ENCODE measurements at regions not wholly inside any gene's neighbourhood (a gene's known extent, or its start where the extent isn't known, plus 50 kb on each side); places are given as distances from the start of the nearest gene placed in this dataset.
"Not testable (repeated sequence)": the region's sequence is repeated elsewhere in the genome, so short reads cannot be mapped to it uniquely, and the experiment has no call there.

GRCh38 chr12:47360771-47361388 is 281.1 kb upstream of the AMIGO2 start:
- Histone ChIP-seq H3K4me3 (no peak overlapping the region), H3K9me3 (no peaks in the 10 kb centered on the region), H3K27me3 (no peaks in the 10 kb centered on the region), H3K36me3 (no peaks in the 10 kb centered on the region), H3K4me1 (ENCODE audit: insufficient read depth) (no peaks in the 10 kb centered on the region), H3K27ac (no peak overlapping the region)
- no peak for TF ChIP-seq EP300 (IDR thresholded peaks at IDR 0.05)
- TF ChIP-seq POLR2A (IDR thresholded peaks at IDR 0.05) = no peak
- TF ChIP-seq, protein P1, sequence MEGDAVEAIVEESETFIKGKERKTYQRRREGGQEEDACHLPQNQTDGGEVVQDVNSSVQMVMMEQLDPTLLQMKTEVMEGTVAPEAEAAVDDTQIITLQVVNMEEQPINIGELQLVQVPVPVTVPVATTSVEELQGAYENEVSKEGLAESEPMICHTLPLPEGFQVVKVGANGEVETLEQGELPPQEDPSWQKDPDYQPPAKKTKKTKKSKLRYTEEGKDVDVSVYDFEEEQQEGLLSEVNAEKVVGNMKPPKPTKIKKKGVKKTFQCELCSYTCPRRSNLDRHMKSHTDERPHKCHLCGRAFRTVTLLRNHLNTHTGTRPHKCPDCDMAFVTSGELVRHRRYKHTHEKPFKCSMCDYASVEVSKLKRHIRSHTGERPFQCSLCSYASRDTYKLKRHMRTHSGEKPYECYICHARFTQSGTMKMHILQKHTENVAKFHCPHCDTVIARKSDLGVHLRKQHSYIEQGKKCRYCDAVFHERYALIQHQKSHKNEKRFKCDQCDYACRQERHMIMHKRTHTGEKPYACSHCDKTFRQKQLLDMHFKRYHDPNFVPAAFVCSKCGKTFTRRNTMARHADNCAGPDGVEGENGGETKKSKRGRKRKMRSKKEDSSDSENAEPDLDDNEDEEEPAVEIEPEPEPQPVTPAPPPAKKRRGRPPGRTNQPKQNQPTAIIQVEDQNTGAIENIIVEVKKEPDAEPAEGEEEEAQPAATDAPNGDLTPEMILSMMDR (IDR thresholded peaks at IDR 0.05) = no peak
- intact Hi-C loops (cut with DNase I) = no loop called here
- WGBS, 3 donors = 63 to 79% (median 68%) methylated on average over 4 of the region's 4 CpGs
- DNase-seq = no peak

- no peak for TF ChIP-seq POLR2A (IDR thresholded peaks at IDR 0.05)
- no peak for TF ChIP-seq EP300 (IDR thresholded peaks at IDR 0.05)
- TF ChIP-seq, protein P1 (IDR thresholded peaks at IDR 0.05) = no peak
- no peak overlapping the region for H3K4me3 ChIP-seq
- no peaks in the 10 kb centered on the region for H3K9me3 ChIP-seq
- no peak overlapping the region for H3K27ac ChIP-seq
- no peak for DNase-seq
- no peaks in the 10 kb centered on the region for H3K36me3 ChIP-seq
- 81 to 88% (median 85%) methylated on average over 1 of the region's 1 CpG for whole genome bisulfite sequencing, 3 donors
- intact Hi-C loops (cut with DNase I) = no loop called here
- no peaks in the 10 kb centered on the region for H3K4me1 ChIP-seq (ENCODE audit: insufficient read depth)
- H3K27me3 ChIP-seq = no peaks in the 10 kb centered on the region
Measured at GRCh38 chr12:47360093-47360480, 280.3 kb upstream of the AMIGO2 start.

- no peak for TF ChIP-seq POLR2A (IDR thresholded peaks at IDR 0.05)
- 94 to 98% (median 98%) methylated on average over 7 of the region's 7 CpGs for WGBS, 3 donors
- intact Hi-C loops (cut with DNase I) = no loop called here
- H3K4me1 ChIP-seq (ENCODE audit: insufficient read depth) = no peaks in the 10 kb centered on the region
- no peak overlapping the region for H3K4me3 ChIP-seq
- H3K27ac ChIP-seq = no peak overlapping the region
- no peak for DNase-seq
- H3K9me3 ChIP-seq = no peaks in the 10 kb centered on the region
- no peaks in the 10 kb centered on the region for H3K27me3 ChIP-seq
- no peaks in the 10 kb centered on the region for H3K36me3 ChIP-seq
Measured at GRCh38 chr12:47359310-47360092, 279.7 kb upstream of the AMIGO2 start.

DNA sequence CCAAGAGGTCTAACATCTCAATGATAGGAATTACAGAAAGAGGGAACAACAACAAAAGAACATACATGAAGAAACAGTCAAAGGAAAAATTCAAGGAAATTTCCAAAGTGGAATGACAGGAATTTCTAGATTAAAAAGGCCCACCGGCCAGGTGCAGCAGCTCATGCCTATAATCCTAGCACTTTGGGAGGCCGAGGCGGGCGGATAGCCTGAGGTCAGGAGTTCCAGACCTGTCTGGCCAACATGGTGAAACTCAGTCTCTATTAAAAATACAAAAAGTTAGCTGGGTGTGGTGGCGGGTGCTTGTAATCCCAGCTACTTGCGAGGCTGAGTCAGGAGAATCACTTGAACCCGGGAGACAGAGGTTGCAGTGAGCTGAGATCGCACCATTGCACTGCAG is 277.2 kb upstream of the AMIGO2 start:
- 87 to 92% (median 88%) methylated on average over 8 of the region's 8 CpGs for WGBS, 3 donors
- H3K27ac ChIP-seq; intact Hi-C loops (cut with DNase I); H3K4me3 ChIP-seq; H3K4me1 ChIP-seq (ENCODE audit: insufficient read depth); H3K36me3 ChIP-seq; H3K27me3 ChIP-seq; H3K9me3 ChIP-seq; DNase-seq: not testable (repeated sequence)

GRCh38 chr12:47356129-47356700 is 276.5 kb upstream of the AMIGO2 start:
- intact Hi-C loops (cut with DNase I) = no loop called here
- Histone ChIP-seq H3K27me3 (no peaks in the 10 kb centered on the region), H3K9me3 (no peaks in the 10 kb centered on the region), H3K27ac (no peak overlapping the region), H3K36me3 (no peaks in the 10 kb centered on the region), H3K4me3 (no peak overlapping the region), H3K4me1 (ENCODE audit: insufficient read depth) (no peaks in the 10 kb centered on the region)
- 73 to 76% (median 74%) methylated on average over 3 of the region's 3 CpGs for WGBS, 3 donors
- no peak for DNase-seq
- TF ChIP-seq POLR2A (IDR thresholded peaks at IDR 0.05) = no peak
- no peak for TF ChIP-seq EP300 (IDR thresholded peaks at IDR 0.05)
- TF ChIP-seq, protein P1 (IDR thresholded peaks at IDR 0.05) = no peak
